ENCODE measurements at regions not wholly inside any gene's neighbourhood (a gene's known extent, or its start where the extent isn't known, plus 50 kb on each side); places are given as distances from the start of the nearest gene placed in this dataset.

DNA sequence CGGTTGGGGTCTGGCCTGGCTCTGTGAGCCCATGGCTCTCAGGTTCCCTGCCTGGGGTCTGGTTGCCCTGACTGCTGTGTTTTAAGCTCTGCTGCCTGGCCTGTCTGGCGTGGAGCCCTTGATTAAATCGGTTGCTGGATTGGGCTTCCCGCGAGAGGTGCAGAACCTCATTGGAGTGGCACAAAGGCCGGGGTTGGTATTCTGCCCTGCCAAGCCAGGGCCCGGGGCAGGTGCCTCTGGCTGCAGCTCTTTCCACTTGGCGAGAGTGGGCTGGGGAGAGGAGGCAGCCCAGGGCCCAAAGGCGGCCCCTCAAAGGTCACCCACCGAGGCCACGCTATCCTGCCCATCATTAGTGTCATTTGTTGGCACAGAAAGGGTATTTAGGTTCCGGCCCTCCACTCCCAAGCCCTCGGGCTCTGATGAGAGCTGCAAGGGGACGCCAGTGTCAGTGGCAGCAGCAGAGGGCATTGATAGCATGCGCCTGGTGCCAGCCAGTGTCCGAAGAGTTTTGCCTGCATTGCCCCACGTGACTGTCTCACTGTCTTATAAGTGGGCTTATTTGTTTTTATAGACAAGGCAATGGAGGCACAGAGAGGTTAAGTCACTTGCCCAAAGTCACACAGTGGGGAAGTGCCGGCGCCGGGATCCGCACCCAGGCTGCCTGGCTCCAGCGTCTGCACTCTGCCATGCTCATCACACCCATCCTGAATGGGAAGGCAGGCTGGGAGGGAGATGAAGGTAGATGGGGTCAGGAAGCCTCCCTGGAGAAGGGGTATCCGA, 68.0 kb upstream of the CIBAR2 start:
- Mint-ChIP-seq H3K27ac (no peak overlapping the region), H3K9me3 (peaks cover 9% of the 10 kb centered on the region), H3K27me3 (peaks cover 25% of the 10 kb centered on the region), H3K4me1 (ENCODE audit: low read depth) (no peaks in the 10 kb centered on the region), H3K4me3 (no peak overlapping the region), H3K36me3 (ENCODE audit: low read depth) (no peaks in the 10 kb centered on the region)

DNA sequence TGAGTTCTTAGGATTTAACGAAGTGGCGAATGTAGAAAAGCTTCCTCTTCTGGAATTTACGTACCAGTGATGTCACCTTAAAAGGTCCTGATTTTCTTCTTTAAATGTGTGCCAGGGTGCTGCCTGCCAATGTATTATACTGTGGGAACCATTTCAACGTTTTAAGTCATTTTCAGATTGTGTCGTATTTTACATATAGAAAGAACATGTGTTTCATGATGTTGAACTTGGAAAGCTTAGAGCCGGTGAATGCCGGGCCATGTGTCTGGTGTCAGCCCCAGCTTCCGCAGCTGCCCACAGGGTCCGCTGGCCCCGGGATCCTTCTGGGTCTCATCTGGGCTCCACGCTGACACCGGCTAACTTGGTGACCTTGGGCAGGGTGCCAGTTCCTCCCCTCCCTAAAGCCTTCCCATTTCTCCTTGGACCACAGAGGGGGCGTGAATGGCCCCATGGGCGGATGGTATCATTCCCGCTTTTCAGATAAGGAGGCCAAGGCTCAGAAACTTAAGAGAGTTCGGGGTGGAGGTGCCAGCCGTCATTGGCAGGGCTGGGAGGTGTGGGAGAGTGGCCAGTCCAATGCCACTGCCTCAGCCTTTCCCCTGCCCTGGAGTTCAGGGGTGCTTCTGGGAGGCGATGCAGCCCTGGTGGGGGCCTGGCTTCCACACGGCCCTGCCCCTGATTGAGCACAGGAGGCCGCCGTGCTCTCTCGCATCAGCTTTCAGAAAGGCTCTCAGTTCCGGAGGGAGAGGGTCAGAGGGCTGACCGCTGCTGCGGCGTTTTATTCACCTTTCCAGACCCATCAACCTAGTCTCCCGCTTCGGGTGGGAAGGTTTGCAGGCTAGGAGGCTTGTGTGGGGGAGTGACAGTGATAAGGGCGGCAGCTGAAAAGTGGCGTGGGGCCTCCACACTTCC, 68.8 kb upstream of the CIBAR2 start:
- no peak overlapping the region for H3K27ac Mint-ChIP-seq
- peaks cover 21% of the 10 kb centered on the region for H3K27me3 Mint-ChIP-seq
- H3K9me3 Mint-ChIP-seq, result peaks cover 9% of the 10 kb centered on the region
- H3K4me3 Mint-ChIP-seq, result no peak overlapping the region
- no peaks in the 10 kb centered on the region for H3K4me1 Mint-ChIP-seq (ENCODE audit: low read depth)
- H3K36me3 Mint-ChIP-seq (ENCODE audit: low read depth), result no peaks in the 10 kb centered on the region

GRCh38 chr16:85181739-85182129, 69.5 kb upstream of the CIBAR2 start:
- Mint-ChIP-seq H3K27ac (no peak overlapping the region), H3K4me1 (ENCODE audit: low read depth) (no peaks in the 10 kb centered on the region), H3K4me3 (no peak overlapping the region), H3K27me3 (peaks cover 15% of the 10 kb centered on the region), H3K36me3 (ENCODE audit: low read depth) (no peaks in the 10 kb centered on the region), H3K9me3 (peaks cover 9% of the 10 kb centered on the region)

GRCh38 chr16:85182286-85182685, 70.0 kb upstream of the CIBAR2 start:
- no peak overlapping the region for H3K27ac Mint-ChIP-seq
- peaks cover 11% of the 10 kb centered on the region for H3K27me3 Mint-ChIP-seq
- H3K4me1 Mint-ChIP-seq (ENCODE audit: low read depth), result no peaks in the 10 kb centered on the region
- no peak overlapping the region for H3K4me3 Mint-ChIP-seq
- peaks cover 9% of the 10 kb centered on the region for H3K9me3 Mint-ChIP-seq
- no peaks in the 10 kb centered on the region for H3K36me3 Mint-ChIP-seq (ENCODE audit: low read depth)

- H3K27ac Mint-ChIP-seq, result no peak overlapping the region
- H3K4me1 Mint-ChIP-seq (ENCODE audit: low read depth), result no peaks in the 10 kb centered on the region
- H3K27me3 Mint-ChIP-seq, result peaks cover 6% of the 10 kb centered on the region
- H3K4me3 Mint-ChIP-seq, result no peak overlapping the region
- H3K9me3 Mint-ChIP-seq, result peaks cover 9% of the 10 kb centered on the region
- no peaks in the 10 kb centered on the region for H3K36me3 Mint-ChIP-seq (ENCODE audit: low read depth)
These were observed 70.5 kb upstream of the CIBAR2 start for GRCh38 chr16:85182774-85183173.

GRCh38 chr16:85183564-85183963, 71.3 kb upstream of the CIBAR2 start:
- H3K27me3 Mint-ChIP-seq, result peaks cover 4% of the 10 kb centered on the region
- no peak overlapping the region for H3K4me3 Mint-ChIP-seq
- peaks cover 9% of the 10 kb centered on the region for H3K9me3 Mint-ChIP-seq
- no peaks in the 10 kb centered on the region for H3K4me1 Mint-ChIP-seq (ENCODE audit: low read depth)
- no peak overlapping the region for H3K27ac Mint-ChIP-seq
- H3K36me3 Mint-ChIP-seq (ENCODE audit: low read depth), result no peaks in the 10 kb centered on the region

DNA sequence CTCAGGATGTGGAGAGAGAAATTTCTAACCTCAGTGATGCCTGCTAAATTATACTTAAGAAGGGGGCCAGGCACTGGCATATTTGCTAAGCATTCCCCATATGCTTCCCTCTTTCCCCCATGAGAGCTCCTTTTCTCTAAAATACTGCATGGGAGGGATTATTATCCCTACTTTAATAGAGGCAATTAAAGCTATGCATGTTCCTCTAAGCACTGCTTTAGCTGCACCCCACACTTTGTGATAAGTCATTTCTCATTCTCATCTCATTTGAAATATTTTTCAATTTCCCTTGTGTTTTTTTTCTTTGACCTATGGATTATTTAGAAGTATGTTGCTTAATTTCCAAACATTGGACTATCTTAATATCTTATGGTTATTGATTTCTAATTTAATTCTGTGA, 72.1 kb upstream of the CIBAR2 start:
- H3K36me3 Mint-ChIP-seq (ENCODE audit: low read depth), result no peaks in the 10 kb centered on the region
- H3K27ac Mint-ChIP-seq, result no peak overlapping the region
- no peak overlapping the region for H3K4me3 Mint-ChIP-seq
- H3K27me3 Mint-ChIP-seq, result peaks cover 4% of the 10 kb centered on the region
- no peaks in the 10 kb centered on the region for H3K4me1 Mint-ChIP-seq (ENCODE audit: low read depth)
- H3K9me3 Mint-ChIP-seq, result peaks cover 14% of the 10 kb centered on the region

- no peaks in the 10 kb centered on the region for H3K4me1 Mint-ChIP-seq (ENCODE audit: low read depth)
- no peaks in the 10 kb centered on the region for H3K36me3 Mint-ChIP-seq (ENCODE audit: low read depth)
- peaks cover 18% of the 10 kb centered on the region for H3K9me3 Mint-ChIP-seq
- no peak overlapping the region for H3K4me3 Mint-ChIP-seq
- H3K27ac Mint-ChIP-seq, result no peak overlapping the region
- peaks cover 7% of the 10 kb centered on the region for H3K27me3 Mint-ChIP-seq
These were observed 73.2 kb upstream of the CIBAR2 start for GRCh38 chr16:85185303-85186100.

DNA sequence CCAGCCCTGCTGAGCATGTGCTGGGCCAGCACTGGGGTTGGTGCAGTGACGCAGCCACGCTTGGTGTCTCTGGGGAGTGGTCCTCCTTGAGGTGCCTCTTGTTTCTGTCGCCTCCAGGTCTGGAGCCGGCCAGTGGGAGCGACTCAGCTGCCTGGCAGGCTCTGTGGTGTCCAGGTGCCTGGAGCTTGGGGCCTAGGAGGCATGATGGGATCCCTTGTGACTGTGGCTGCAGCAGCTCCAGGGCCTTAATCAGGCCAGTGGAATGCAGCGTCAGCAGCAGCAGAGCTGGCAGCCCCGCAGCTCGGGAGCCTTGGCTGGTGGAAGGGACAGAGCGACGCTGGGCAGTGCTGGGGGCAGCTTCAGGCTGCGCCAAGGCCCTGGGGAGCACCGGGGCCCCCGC, 74.7 kb upstream of the CIBAR2 start:
- Mint-ChIP-seq H3K27ac (no peak overlapping the region), H3K36me3 (ENCODE audit: low read depth) (no peaks in the 10 kb centered on the region), H3K9me3 (peaks cover 18% of the 10 kb centered on the region), H3K27me3 (peaks cover 12% of the 10 kb centered on the region), H3K4me3 (no peak overlapping the region), H3K4me1 (ENCODE audit: low read depth) (no peaks in the 10 kb centered on the region)

- Mint-ChIP-seq H3K27ac (no peak overlapping the region), H3K4me3 (no peak overlapping the region), H3K4me1 (ENCODE audit: low read depth) (no peaks in the 10 kb centered on the region), H3K9me3 (peaks cover 18% of the 10 kb centered on the region), H3K36me3 (ENCODE audit: low read depth) (no peaks in the 10 kb centered on the region), H3K27me3 (peaks cover 12% of the 10 kb centered on the region)
These were observed 75.2 kb upstream of the CIBAR2 start for GRCh38 chr16:85187447-85187846.

GRCh38 chr16:85187886-85188285, 75.6 kb upstream of the CIBAR2 start:
- no peaks in the 10 kb centered on the region for H3K4me1 Mint-ChIP-seq (ENCODE audit: low read depth)
- peaks cover 18% of the 10 kb centered on the region for H3K9me3 Mint-ChIP-seq
- peaks cover 12% of the 10 kb centered on the region for H3K27me3 Mint-ChIP-seq
- no peaks in the 10 kb centered on the region for H3K36me3 Mint-ChIP-seq (ENCODE audit: low read depth)
- no peak overlapping the region for H3K27ac Mint-ChIP-seq
- no peak overlapping the region for H3K4me3 Mint-ChIP-seq

DNA sequence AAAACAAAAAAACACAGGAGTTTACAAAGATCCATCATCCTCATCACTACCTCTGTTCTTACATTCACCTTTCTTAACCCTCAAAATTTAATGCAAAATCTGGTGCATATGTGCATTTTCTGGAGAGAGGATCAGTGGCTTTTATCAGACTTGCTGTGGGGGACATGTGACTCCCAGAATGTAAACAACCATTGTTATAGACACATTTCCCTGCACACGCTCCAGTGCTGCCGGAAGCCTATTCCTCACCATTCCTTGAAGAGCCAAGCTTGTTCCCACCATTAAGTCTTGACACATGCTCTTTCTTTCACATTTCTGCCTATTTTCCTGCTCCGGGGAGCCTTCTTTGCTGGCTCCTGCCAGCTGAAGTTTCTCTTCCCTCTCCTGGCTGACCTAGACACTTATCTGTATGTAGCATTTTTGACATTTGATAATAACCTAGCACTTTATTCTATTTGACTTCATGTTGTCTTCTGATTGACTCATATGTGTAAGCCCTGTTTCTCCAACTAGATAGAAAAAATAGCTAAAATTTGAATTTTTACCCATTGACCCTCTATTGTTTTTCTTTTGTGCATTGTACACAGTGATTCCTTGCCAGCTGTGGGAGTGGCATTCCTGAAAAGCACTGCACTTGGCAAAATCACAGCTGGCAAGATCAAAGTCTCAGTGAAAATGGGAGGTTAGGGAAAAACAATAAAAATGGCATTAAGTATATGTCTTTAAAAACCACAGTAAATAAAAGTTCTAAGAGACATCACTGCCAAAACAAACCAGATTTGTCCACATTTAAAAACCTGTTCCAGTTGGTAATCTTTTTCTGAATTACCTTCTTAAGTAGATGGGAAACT, 76.8 kb upstream of the CIBAR2 start:
- peaks cover 12% of the 10 kb centered on the region for H3K27me3 Mint-ChIP-seq
- H3K4me1 Mint-ChIP-seq (ENCODE audit: low read depth), result no peaks in the 10 kb centered on the region
- peaks cover 18% of the 10 kb centered on the region for H3K9me3 Mint-ChIP-seq
- no peaks in the 10 kb centered on the region for H3K36me3 Mint-ChIP-seq (ENCODE audit: low read depth)
- no peak overlapping the region for H3K27ac Mint-ChIP-seq
- H3K4me3 Mint-ChIP-seq, result no peak overlapping the region

GRCh38 chr16:85190572-85190971, 78.3 kb upstream of the CIBAR2 start:
- Mint-ChIP-seq H3K27ac (no peak overlapping the region), H3K27me3 (peaks cover 8% of the 10 kb centered on the region), H3K36me3 (ENCODE audit: low read depth) (no peaks in the 10 kb centered on the region), H3K4me1 (ENCODE audit: low read depth) (no peaks in the 10 kb centered on the region), H3K4me3 (no peak overlapping the region), H3K9me3 (peaks cover 10% of the 10 kb centered on the region)

DNA sequence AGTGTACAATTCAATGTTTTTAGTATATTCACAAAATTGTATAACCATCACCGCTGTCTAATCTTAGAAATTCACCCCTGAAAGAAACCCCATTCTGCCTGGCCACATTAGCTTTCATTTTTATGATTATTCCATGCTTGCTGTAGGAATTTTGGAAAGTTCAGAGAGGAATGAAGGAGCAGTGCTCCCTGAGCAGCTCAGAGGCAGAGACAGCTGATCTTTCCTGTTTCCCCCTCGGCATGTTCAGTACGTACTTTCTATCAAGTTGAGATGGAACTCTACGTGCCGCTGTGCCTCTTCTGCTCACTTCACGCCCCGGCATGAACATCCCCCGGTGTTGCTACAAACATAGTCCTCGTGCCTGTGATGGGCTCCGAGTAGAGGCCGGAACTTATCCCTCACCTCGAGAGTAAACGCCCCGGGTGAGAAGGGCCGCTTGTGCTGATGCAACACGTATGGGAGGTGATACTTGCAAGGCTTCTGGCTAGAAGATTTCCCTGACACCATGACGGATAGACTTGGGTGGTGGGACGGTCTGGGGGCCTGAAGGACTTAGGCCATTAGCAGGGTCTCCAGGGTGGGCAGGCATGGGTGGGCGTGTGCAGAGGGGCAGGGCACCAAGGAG, 79.2 kb upstream of the CIBAR2 start:
- Mint-ChIP-seq H3K36me3 (ENCODE audit: low read depth) (no peaks in the 10 kb centered on the region), H3K9me3 (peaks cover 10% of the 10 kb centered on the region), H3K4me3 (no peak overlapping the region), H3K27ac (no peak overlapping the region), H3K4me1 (ENCODE audit: low read depth) (no peaks in the 10 kb centered on the region), H3K27me3 (peaks cover 8% of the 10 kb centered on the region)

Measured in stimulated activated naive CD8-positive, alpha-beta T cell treated with anti-CD3 and anti-CD28 coated beads, Interleukin-15, Interleukin-2, amounts not matched to agents 100 ng/mL and 50 ng/mL, for 24 hours (primary cell).